H1 (cell line): ENCODE measurements at regions not wholly inside any gene's neighbourhood (a gene's known extent, or its start where the extent isn't known, plus 50 kb on each side); places are given as distances from the start of the nearest gene placed in this dataset.
"Not testable (repeated sequence)": the region's sequence is repeated elsewhere in the genome, so short reads cannot be mapped to it uniquely, and the experiment has no call there.

ENCODE experiments used
- CTCF ChIP-seq, 3 experiments: IDR thresholded peaks; 1 replicate in 2 of 3; 2 replicates in 1 of 3; pipeline versions ENCODE4 v1.5.1 to v1.6.1; 2011; ENCODE audit warnings: low read length in 3 of 3, mild to moderate bottlenecking in 3 of 3, inconsistent platforms in 2 of 3, low read depth in 1 of 3, moderate library complexity in 1 of 3; ENCODE audit not compliant: insufficient read depth in 1 of 3; ENCODE audit errors: control extremely low read depth in 1 of 3
- E2F6 ChIP-seq: IDR thresholded peaks from 2 replicates; pipeline ENCODE4 v1.6.1; 2012; ENCODE audit warnings: inconsistent platforms
- GABPA ChIP-seq: IDR thresholded peaks from 2 replicates; pipeline ENCODE4 v1.6.1; 2011; ENCODE audit warnings: mild to moderate bottlenecking, low read length, moderate library complexity, borderline replicate concordance; ENCODE audit not compliant: insufficient read depth
- HDAC2 ChIP-seq, 2 experiments: fragments of 300-600 bp in 1 of 2; sonication (generic) in 1 of 2; IDR thresholded peaks; 2 replicates each; pipeline ENCODE4 v1.6.1; 2011 to 2012; ENCODE audit warnings: low read depth in 2 of 2, low read length in 2 of 2, mild to moderate bottlenecking in 2 of 2, moderate library complexity in 2 of 2, borderline replicate concordance in 1 of 2, inconsistent platforms in 1 of 2
- TBP ChIP-seq: IDR thresholded peaks from 2 replicates; pipeline ENCODE4 v1.6.1; 2011; ENCODE audit warnings: low read depth, low read length, improper control_type of control experiment
- TCF12 ChIP-seq: IDR thresholded peaks from 2 replicates; pipeline ENCODE4 v1.6.1; 2011; ENCODE audit warnings: low read depth, mild to moderate bottlenecking, low read length
- USF2 ChIP-seq: IDR thresholded peaks from 2 replicates; pipeline ENCODE4 v1.6.1; 2011; ENCODE audit warnings: low read length, improper control_type of control experiment

GRCh38 chr1:146375108-146375507, 146.3 kb upstream of the NOTCH2NLA start:
- not testable (repeated sequence) for TF ChIP-seq CTCF (IDR thresholded peaks at IDR 0.05; ENCODE audit: control extremely low read depth in 1 of 3, insufficient read depth in 1 of 3, low read depth in 1 of 3, low read length in 3 of 3); E2F6; TCF12; TBP; GABPA; HDAC2 (IDR thresholded peaks at IDR 0.05; ENCODE audit: borderline replicate concordance in 1 of 2, low read depth in 2 of 2, low read length in 2 of 2); USF2
